Endothelial cell of umbilical vein (primary cell): ENCODE measurements at regions not wholly inside any gene's neighbourhood (a gene's known extent, or its start where the extent isn't known, plus 50 kb on each side); places are given as distances from the start of the nearest gene placed in this dataset.

Experiments
- CTCF ChIP-seq, 2 donors: IDR thresholded peaks; 1 replicate in 1 of 2; 2 replicates in 1 of 2; pipeline ENCODE4 v1.5.1; 2011; ENCODE audit warnings: low read length in 2 of 2, mild to moderate bottlenecking in 2 of 2, moderate library complexity in 2 of 2, control low read depth in 1 of 2, inconsistent platforms in 1 of 2, low read depth in 1 of 2; ENCODE audit not compliant: insufficient read depth in 1 of 2; ENCODE audit errors: extremely low read depth in 1 of 2
- POLR2AphosphoS5 ChIP-seq: IDR thresholded peaks from 2 replicates; pipeline ENCODE4 v1.6.1; 2012; ENCODE audit warnings: low read depth, mild to moderate bottlenecking, control low read depth, low read length, moderate library complexity; ENCODE audit not compliant: insufficient read depth

DNA sequence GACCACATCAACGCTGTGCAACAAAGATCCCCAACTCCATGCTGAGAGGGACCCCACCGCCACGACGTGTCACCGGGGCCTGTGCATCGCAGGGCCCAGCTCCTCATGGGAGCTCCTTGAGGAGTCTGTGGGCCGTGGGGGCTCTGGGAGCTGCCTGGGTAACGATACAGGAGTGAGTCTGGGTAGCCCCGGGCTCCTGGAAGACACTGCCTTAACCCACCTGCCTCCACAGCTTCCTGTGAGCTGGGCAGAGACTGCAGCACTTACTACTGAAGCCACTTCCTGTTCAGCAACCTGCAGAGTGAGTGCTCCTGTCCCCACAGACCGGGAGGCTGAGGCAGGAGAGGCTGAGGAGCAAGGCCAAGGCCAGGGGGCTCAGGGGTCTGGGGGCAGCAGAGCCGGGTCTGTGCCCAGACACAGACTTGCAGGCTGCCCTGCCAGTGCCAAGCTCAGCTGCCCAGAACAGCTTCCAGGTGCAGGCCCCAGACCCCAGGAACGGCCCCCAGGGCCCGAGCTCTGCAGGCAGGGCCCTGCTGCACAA is 226.7 kb downstream of the BRD1 start:
- no peak for TF ChIP-seq CTCF (IDR thresholded peaks at IDR 0.05; ENCODE audit: extremely low read depth in 1 of 2, insufficient read depth in 1 of 2, low read depth in 1 of 2, low read length in 2 of 2)
- no peak for TF ChIP-seq POLR2AphosphoS5
